ENCODE measurements at regions not wholly inside any gene's neighbourhood (a gene's known extent, or its start where the extent isn't known, plus 50 kb on each side); places are given as distances from the start of the nearest gene placed in this dataset.

DNA sequence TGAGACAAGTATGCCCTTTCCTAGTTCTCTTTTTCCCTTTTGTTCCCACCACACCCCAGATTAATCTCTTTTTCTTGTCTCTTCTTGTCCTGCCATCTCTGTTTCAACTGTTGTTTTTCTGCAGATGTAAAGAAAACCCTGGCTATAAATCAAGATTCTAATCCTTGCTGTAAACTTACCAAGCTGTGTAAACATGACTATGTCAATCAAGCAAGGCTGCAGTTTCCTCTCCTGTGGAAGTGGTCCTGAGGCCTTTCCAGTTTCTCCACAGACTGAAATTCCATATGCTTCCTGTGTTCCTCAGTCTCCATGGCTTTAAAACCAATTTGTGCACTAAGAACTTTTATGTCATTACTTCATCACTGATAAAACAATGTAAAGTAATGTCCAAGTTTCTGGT lies 288.8 kb upstream of the PIK3C3 start:
- no peak for DNase-seq
- H3K4me1 Mint-ChIP-seq = peaks cover 4% of the 10 kb centered on the region
- no peaks in the 10 kb centered on the region for H3K36me3 Mint-ChIP-seq (ENCODE audit: low read depth)
- H3K4me3 Mint-ChIP-seq = no peak overlapping the region
- Histone ChIP-seq H3K27ac (ENCODE audit: low read depth, low read length) (no peak overlapping the region), H3K9ac (ENCODE audit: extremely low read depth, low read length, poor library complexity, severe bottlenecking) (no peak overlapping the region), H3K4me1 (ENCODE audit: control insufficient read depth, insufficient read depth, low read length) (no peaks in the 10 kb centered on the region), H3K27me3 (ENCODE audit: control insufficient read depth, insufficient read depth, low read length, poor library complexity, severe bottlenecking) (no peaks in the 10 kb centered on the region), H3K9me3 (ENCODE audit: control insufficient read depth, low read length) (no peaks in the 10 kb centered on the region), H3K36me3 (ENCODE audit: control insufficient read depth, insufficient read depth, low read length) (no peaks in the 10 kb centered on the region), H3K4me3 (ENCODE audit: low read length) (no peak overlapping the region)
- H3K27ac Mint-ChIP-seq = no peak overlapping the region
- H3K9me3 Mint-ChIP-seq = no peaks in the 10 kb centered on the region
- TF ChIP-seq, protein P1, sequence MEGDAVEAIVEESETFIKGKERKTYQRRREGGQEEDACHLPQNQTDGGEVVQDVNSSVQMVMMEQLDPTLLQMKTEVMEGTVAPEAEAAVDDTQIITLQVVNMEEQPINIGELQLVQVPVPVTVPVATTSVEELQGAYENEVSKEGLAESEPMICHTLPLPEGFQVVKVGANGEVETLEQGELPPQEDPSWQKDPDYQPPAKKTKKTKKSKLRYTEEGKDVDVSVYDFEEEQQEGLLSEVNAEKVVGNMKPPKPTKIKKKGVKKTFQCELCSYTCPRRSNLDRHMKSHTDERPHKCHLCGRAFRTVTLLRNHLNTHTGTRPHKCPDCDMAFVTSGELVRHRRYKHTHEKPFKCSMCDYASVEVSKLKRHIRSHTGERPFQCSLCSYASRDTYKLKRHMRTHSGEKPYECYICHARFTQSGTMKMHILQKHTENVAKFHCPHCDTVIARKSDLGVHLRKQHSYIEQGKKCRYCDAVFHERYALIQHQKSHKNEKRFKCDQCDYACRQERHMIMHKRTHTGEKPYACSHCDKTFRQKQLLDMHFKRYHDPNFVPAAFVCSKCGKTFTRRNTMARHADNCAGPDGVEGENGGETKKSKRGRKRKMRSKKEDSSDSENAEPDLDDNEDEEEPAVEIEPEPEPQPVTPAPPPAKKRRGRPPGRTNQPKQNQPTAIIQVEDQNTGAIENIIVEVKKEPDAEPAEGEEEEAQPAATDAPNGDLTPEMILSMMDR (conservative IDR thresholded peaks at IDR 0.05) = no peak
- H3K27me3 Mint-ChIP-seq (ENCODE audit: insufficient read depth) = no peaks in the 10 kb centered on the region

DNA sequence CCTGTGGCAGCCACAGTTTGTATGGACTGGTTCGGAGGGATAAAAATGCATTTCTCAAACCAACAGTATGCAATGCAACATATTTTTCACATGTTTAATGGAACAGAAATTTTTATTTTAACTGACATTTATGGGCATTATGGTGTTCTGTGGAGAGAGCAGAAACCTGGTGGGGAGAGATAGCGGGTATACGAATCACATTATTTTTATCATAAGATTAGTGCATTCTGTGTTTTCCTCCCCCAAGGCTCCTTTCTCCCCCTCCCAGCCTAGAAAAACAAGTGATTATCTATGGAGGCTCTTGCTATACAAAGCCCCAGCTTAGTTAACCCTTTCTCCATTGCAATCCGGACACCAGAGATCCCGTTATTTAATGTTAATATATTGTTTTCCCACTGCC lies 289.8 kb upstream of the PIK3C3 start:
- H3K36me3 ChIP-seq (ENCODE audit: control insufficient read depth, insufficient read depth, low read length) = no peaks in the 10 kb centered on the region
- no peak overlapping the region for H3K27ac ChIP-seq (ENCODE audit: low read depth, low read length)
- no peaks in the 10 kb centered on the region for H3K9me3 ChIP-seq (ENCODE audit: control insufficient read depth, low read length)
- H3K9ac ChIP-seq (ENCODE audit: extremely low read depth, low read length, poor library complexity, severe bottlenecking) = no peak overlapping the region
- H3K27ac Mint-ChIP-seq = no peak overlapping the region
- no peak overlapping the region for H3K4me3 ChIP-seq (ENCODE audit: low read length)
- H3K27me3 Mint-ChIP-seq (ENCODE audit: insufficient read depth) = no peaks in the 10 kb centered on the region
- no peak overlapping the region for H3K4me3 Mint-ChIP-seq
- TF ChIP-seq, protein P1 (conservative IDR thresholded peaks at IDR 0.05) = no peak
- H3K4me1 ChIP-seq (ENCODE audit: control insufficient read depth, insufficient read depth, low read length) = no peaks in the 10 kb centered on the region
- no peaks in the 10 kb centered on the region for H3K36me3 Mint-ChIP-seq (ENCODE audit: low read depth)
- WGBS, 2 experiments (ENCODE audit: insufficient coverage in 1 of 2, insufficient read length in 1 of 2) = 91 to 100% methylated on average over 1 to 3 of the region's 5 CpGs
- H3K4me1 Mint-ChIP-seq = peaks cover 4% of the 10 kb centered on the region
- no peaks in the 10 kb centered on the region for H3K9me3 Mint-ChIP-seq
- no peak for DNase-seq
- H3K27me3 ChIP-seq (ENCODE audit: control insufficient read depth, insufficient read depth, low read length, poor library complexity, severe bottlenecking) = no peaks in the 10 kb centered on the region

DNA sequence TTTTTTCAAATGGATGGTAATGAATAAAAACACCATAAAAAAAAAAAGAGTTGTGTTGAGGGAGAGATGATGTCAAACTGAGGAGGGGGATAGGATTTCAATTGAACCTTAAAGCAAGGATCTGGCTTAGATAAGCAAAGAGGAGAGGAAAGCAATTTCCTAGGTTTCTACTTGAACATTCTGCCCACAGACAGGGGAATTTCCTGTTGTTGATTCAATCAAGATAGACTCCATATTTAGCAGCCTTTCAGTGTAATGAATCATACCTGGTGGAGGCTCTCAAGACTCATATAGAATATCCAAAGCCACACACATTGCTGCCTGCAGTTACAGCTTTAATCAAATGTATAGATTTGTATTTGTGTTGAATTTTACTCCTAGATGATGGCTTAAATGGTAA lies 294.4 kb upstream of the PIK3C3 start:
- Mint-ChIP-seq H3K4me1 (no peaks in the 10 kb centered on the region), H3K36me3 (ENCODE audit: low read depth) (no peaks in the 10 kb centered on the region), H3K27me3 (ENCODE audit: insufficient read depth) (no peaks in the 10 kb centered on the region), H3K9me3 (no peaks in the 10 kb centered on the region), H3K4me3 (no peak overlapping the region), H3K27ac (no peak overlapping the region)
- no peak overlapping the region for H3K4me3 ChIP-seq (ENCODE audit: low read length)
- no peak overlapping the region for H3K27ac ChIP-seq (ENCODE audit: low read depth, low read length)
- no peaks in the 10 kb centered on the region for H3K36me3 ChIP-seq (ENCODE audit: control insufficient read depth, insufficient read depth, low read length)
- TF ChIP-seq, protein P1 (conservative IDR thresholded peaks at IDR 0.05) = no peak
- no peaks in the 10 kb centered on the region for H3K4me1 ChIP-seq (ENCODE audit: control insufficient read depth, insufficient read depth, low read length)
- no peak overlapping the region for H3K9ac ChIP-seq (ENCODE audit: extremely low read depth, low read length, poor library complexity, severe bottlenecking)
- no peaks in the 10 kb centered on the region for H3K9me3 ChIP-seq (ENCODE audit: control insufficient read depth, low read length)
- no peaks in the 10 kb centered on the region for H3K27me3 ChIP-seq (ENCODE audit: control insufficient read depth, insufficient read depth, low read length, poor library complexity, severe bottlenecking)
- DNase-seq = no peak

Data from endodermal cell (in vitro differentiated cells).